K562 (cell line): ENCODE measurements at regions not wholly inside any gene's neighbourhood (a gene's known extent, or its start where the extent isn't known, plus 50 kb on each side); places are given as distances from the start of the nearest gene placed in this dataset.

Experiments used
- CHD1 ChIP-seq: fragments of 200-600 bp; sonication (generic); IDR thresholded peaks from one replicate; pipeline ENCODE4 v1.6.1; 2012; ENCODE audit warnings: mild to moderate bottlenecking, moderate library complexity, low read length, inconsistent platforms
- CTCF ChIP-seq, 3 experiments: IDR thresholded peaks in 2 of 3; conservative IDR thresholded peaks in 1 of 3; 2 replicates each; pipeline ENCODE4 v1.5.1; 2011 to 2012; ENCODE audit warnings: low read length in 3 of 3, mild to moderate bottlenecking in 3 of 3, control low read depth in 2 of 3, improper control_type of control experiment in 1 of 3, inconsistent platforms in 1 of 3, low read depth in 1 of 3, mixed read lengths in 1 of 3, moderate library complexity in 1 of 3; ENCODE audit not compliant: insufficient read depth in 2 of 3
- MBD2 ChIP-seq: sonication (generic); IDR thresholded peaks from 2 replicates; pipeline ENCODE4 v1.6.1; 2016; ENCODE audit warnings: low read depth, borderline replicate concordance
- MECOM ChIP-seq: fragments of 250-450 bp; sonication (Bioruptor Pico); IDR thresholded peaks from 2 replicates; pipeline ENCODE4 v1.8.0; 2022; ENCODE audit warnings: inconsistent platforms
- NR0B1 ChIP-seq: fragments of 450-650 bp; IDR thresholded peaks from one replicate; pipeline ENCODE4 v1.6.1; 2018; ENCODE audit warnings: mild to moderate bottlenecking, moderate library complexity; ENCODE audit not compliant: partially characterized antibody
- SIN3A ChIP-seq, 2 experiments: fragments of 150-350 bp in 1 of 2; IDR thresholded peaks; 2 replicates each; pipeline ENCODE4 v1.6.1; 2011 to 2016; ENCODE audit warnings: borderline replicate concordance in 2 of 2, low read depth in 2 of 2, low read length in 2 of 2, mild to moderate bottlenecking in 2 of 2, moderate library complexity in 2 of 2; ENCODE audit not compliant: control insufficient read depth in 1 of 2
- SMARCE1 ChIP-seq: fragments of 450-650 bp; IDR thresholded peaks from 2 replicates; pipeline ENCODE4 v1.7.1; 2016; ENCODE audit warnings: mild to moderate bottlenecking
- TBP ChIP-seq: optimal IDR thresholded peaks from 2 replicates; pipeline ENCODE3; 2011; ENCODE audit warnings: low read depth, low read length, improper control_type of control experiment
- ZSCAN32 ChIP-seq: fragments of 450-650 bp; formaldehyde crosslinking; IDR thresholded peaks from 2 replicates; pipeline ENCODE4 v1.4.0; 2020; ENCODE audit warnings: mild to moderate bottlenecking, moderate library complexity

- TF ChIP-seq TBP: no peak
- no peak for TF ChIP-seq SMARCE1
- TF ChIP-seq SIN3A (IDR thresholded peaks at IDR 0.05; ENCODE audit: borderline replicate concordance in 2 of 2, control insufficient read depth in 1 of 2, low read depth in 2 of 2, low read length in 2 of 2): no peak
- no peak for TF ChIP-seq NR0B1
- TF ChIP-seq ZSCAN32: no peak
- no peak for TF ChIP-seq CTCF (IDR thresholded peaks at IDR 0.05 in 2 of 3, conservative IDR thresholded peaks at IDR 0.05 in 1 of 3; ENCODE audit: insufficient read depth in 2 of 3, low read depth in 1 of 3, low read length in 3 of 3)
- no peak for TF ChIP-seq MECOM
- TF ChIP-seq MBD2: no peak
- TF ChIP-seq CHD1: no peak
These were observed 723.9 kb upstream of the ALCAM start for GRCh38 chr3:104642827-104643226.
